ENCODE measurements at regions not wholly inside any gene's neighbourhood (a gene's known extent, or its start where the extent isn't known, plus 50 kb on each side); places are given as distances from the start of the nearest gene placed in this dataset.

DNA sequence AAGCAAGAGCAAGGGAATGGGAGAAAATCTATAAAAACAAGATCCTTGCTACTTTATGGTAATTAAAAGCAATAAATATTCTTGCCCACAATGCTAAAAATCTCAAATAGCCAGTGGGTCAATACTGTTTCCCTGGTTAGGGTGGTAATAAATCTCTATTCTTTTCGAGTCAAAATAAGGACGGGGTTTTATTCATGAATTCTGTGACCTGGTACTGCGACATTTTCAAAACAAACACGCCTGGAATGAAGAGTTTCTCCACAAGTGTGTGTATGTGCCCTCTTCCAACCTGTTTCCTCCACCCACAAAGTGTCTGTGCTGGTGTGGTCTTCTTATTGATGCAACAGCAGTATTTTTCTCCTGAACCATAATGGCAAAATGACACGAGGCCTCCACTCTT lies 358.8 kb upstream of the BRINP1 start:
- H3K36me3 ChIP-seq: no peaks in the 10 kb centered on the region
- DNase-seq: no peak
- H3K4me1 ChIP-seq: no peaks in the 10 kb centered on the region
- H3K27me3 ChIP-seq: no peaks in the 10 kb centered on the region
- no peak overlapping the region for H3K4me3 ChIP-seq (ENCODE audit: low read depth, low read length)
- TF ChIP-seq, protein P1, sequence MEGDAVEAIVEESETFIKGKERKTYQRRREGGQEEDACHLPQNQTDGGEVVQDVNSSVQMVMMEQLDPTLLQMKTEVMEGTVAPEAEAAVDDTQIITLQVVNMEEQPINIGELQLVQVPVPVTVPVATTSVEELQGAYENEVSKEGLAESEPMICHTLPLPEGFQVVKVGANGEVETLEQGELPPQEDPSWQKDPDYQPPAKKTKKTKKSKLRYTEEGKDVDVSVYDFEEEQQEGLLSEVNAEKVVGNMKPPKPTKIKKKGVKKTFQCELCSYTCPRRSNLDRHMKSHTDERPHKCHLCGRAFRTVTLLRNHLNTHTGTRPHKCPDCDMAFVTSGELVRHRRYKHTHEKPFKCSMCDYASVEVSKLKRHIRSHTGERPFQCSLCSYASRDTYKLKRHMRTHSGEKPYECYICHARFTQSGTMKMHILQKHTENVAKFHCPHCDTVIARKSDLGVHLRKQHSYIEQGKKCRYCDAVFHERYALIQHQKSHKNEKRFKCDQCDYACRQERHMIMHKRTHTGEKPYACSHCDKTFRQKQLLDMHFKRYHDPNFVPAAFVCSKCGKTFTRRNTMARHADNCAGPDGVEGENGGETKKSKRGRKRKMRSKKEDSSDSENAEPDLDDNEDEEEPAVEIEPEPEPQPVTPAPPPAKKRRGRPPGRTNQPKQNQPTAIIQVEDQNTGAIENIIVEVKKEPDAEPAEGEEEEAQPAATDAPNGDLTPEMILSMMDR (IDR thresholded peaks at IDR 0.05; ENCODE audit: low read depth, low read length): no peak
- H3K9me3 ChIP-seq: no peaks in the 10 kb centered on the region

DNA sequence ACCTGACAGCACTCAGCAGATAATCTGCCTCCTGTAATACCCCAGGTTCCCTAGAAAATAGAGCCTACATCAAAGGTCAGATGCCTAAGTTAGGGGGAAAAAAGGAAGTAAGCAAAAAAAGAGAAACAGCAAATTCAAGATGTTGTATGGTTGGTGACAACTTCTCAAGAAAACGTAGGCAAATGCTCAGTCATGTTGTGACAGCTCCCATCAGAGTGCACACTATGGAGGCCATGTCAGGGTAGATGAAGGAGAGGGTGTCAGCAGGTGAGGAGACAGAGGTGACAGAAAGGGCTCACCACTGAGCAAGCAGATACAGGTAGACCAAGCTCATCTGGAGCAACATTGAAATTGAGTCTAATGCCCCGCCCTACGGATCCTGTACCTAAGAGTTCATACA lies 356.8 kb upstream of the BRINP1 start:
- no peak for DNase-seq

DNA sequence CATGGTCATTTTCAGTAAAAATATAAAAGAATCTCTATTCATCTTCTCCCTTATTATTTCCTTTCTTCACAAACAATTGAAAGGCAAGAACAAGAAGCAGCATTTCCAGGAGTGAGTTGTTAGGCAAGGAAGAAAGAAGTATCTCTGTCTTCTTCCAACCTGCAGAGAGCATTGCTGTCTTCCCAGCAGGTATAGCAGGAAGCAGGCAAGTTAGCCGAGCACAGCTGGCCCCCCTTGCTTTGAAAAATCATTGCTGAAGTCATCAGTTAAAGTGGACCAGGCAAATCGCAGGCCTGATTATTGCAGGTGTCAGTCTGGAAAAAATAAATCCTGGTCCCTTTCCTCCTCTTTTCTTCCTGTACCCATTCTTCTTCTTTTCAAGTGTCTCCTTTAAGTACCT lies 353.1 kb upstream of the BRINP1 start:
- TF ChIP-seq, protein P1 (IDR thresholded peaks at IDR 0.05; ENCODE audit: low read depth, low read length): no peak
- H3K9me3 ChIP-seq: no peaks in the 10 kb centered on the region
- H3K27me3 ChIP-seq: no peaks in the 10 kb centered on the region
- no peak for DNase-seq
- no peak overlapping the region for H3K4me3 ChIP-seq (ENCODE audit: low read depth, low read length)
- H3K4me1 ChIP-seq: no peaks in the 10 kb centered on the region
- no peaks in the 10 kb centered on the region for H3K36me3 ChIP-seq

More for the DNA sequence above, 356.8 kb upstream of the BRINP1 start:
- Histone ChIP-seq H3K27me3 (no peaks in the 10 kb centered on the region), H3K4me3 (ENCODE audit: low read depth, low read length) (no peak overlapping the region), H3K9me3 (no peaks in the 10 kb centered on the region), H3K4me1 (no peaks in the 10 kb centered on the region), H3K36me3 (no peaks in the 10 kb centered on the region)
- TF ChIP-seq, protein P1 (IDR thresholded peaks at IDR 0.05; ENCODE audit: low read depth, low read length): no peak

DNA sequence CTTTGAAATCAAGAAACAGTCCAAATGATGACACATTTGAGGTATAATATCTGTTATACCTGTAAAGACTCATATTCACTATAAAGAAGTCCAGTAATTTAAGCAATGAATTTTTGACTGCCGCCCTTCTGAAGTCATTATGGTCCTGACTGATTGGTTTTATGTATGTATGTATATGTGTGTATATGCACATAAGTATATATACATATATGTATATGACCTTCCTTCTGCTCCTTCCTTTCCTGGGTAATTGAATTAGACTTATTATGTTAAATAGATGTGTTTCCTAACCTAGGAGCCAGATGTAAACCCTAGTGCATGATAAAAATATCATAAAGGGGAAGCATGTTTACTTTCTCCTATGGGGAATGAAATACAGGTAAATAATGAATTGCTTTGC lies 343.1 kb upstream of the BRINP1 start:
- no peak for DNase-seq
- TF ChIP-seq, protein P1 (IDR thresholded peaks at IDR 0.05; ENCODE audit: low read depth, low read length): no peak

DNA sequence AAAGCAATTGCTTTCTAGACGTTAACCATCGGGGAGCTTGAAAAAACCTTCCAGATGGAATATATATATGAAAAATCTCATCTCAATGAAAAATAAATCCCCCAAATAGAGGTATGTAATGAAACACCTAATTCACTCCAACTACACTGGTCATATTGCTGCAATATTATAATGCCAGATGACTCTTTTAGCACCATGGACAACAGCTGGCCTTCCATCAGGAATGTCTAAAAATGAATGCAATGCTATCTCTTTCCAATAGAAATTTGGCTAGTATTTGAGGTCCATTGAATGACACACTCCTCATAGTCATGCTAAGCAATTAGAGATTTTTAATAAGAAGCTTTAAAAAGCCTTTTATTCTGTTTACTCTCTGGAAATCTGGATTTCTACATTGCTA lies 340.2 kb upstream of the BRINP1 start:
- no peaks in the 10 kb centered on the region for H3K27me3 ChIP-seq
- H3K36me3 ChIP-seq: no peaks in the 10 kb centered on the region
- H3K4me1 ChIP-seq: no peaks in the 10 kb centered on the region
- no peak overlapping the region for H3K4me3 ChIP-seq (ENCODE audit: low read depth, low read length)
- TF ChIP-seq, protein P1 (IDR thresholded peaks at IDR 0.05; ENCODE audit: low read depth, low read length): no peak
- no peak for DNase-seq
- H3K9me3 ChIP-seq: no peaks in the 10 kb centered on the region

More for the DNA sequence above, 343.1 kb upstream of the BRINP1 start:
- H3K4me1 ChIP-seq: no peaks in the 10 kb centered on the region
- no peaks in the 10 kb centered on the region for H3K36me3 ChIP-seq
- H3K27me3 ChIP-seq: no peaks in the 10 kb centered on the region
- H3K4me3 ChIP-seq (ENCODE audit: low read depth, low read length): no peak overlapping the region
- H3K9me3 ChIP-seq: no peaks in the 10 kb centered on the region

DNA sequence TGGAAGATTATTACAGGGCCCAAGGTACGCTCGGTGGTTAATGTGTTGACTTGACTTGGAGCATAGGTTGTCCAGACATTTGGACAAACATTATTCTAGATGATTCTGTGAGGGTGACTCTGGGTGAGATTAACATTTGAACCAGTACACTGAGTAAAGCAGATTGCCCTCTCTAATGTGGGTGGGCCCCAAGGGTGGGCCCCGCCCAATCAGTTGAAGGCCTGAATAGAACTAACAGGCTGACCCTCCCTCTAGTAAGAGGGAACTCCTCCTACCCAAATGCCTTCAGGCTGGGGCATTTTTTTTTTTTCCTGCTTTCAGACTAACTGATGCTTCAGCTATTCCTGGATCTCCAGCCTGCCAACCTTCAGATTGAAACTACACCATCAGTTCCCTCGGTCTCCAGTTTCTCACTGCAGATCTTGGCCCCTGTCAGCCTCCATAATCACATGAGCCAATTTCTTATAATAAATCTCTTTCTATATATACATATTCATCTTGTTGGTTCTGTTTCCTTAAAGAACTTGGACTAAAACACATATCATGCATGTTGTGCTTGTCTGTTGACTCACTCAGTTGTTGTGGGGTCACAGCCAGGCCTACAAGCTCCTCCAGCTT lies 338.1 kb upstream of the BRINP1 start:
- no peaks in the 10 kb centered on the region for H3K4me1 ChIP-seq
- TF ChIP-seq, protein P1 (IDR thresholded peaks at IDR 0.05; ENCODE audit: low read depth, low read length): no peak
- no peaks in the 10 kb centered on the region for H3K9me3 ChIP-seq
- H3K4me3 ChIP-seq (ENCODE audit: low read depth, low read length): no peak overlapping the region
- no peaks in the 10 kb centered on the region for H3K27me3 ChIP-seq
- no peaks in the 10 kb centered on the region for H3K36me3 ChIP-seq
- no peak for DNase-seq
